GM12865 (cell line): ENCODE measurements at regions not wholly inside any gene's neighbourhood (a gene's known extent, or its start where the extent isn't known, plus 50 kb on each side); places are given as distances from the start of the nearest gene placed in this dataset.

Source experiments
- DNase-seq: peaks from one replicate; pipeline ENCODE4 v3.0.0; 2010; ENCODE audit warnings: low read depth
- H3K4me3 ChIP-seq: 2 replicates; pipeline ENCODE4 v1.5.1; 2011; ENCODE audit warnings: mild to moderate bottlenecking, low read depth, low read length, control low read depth
- TF ChIP-seq, protein P1 (sequence below): IDR thresholded peaks from 2 replicates; pipeline ENCODE4 v1.5.1; 2011; ENCODE audit warnings: low read length, control low read depth, low read depth, inconsistent platforms; ENCODE audit not compliant: insufficient read depth; ENCODE audit errors: missing control alignments

DNA sequence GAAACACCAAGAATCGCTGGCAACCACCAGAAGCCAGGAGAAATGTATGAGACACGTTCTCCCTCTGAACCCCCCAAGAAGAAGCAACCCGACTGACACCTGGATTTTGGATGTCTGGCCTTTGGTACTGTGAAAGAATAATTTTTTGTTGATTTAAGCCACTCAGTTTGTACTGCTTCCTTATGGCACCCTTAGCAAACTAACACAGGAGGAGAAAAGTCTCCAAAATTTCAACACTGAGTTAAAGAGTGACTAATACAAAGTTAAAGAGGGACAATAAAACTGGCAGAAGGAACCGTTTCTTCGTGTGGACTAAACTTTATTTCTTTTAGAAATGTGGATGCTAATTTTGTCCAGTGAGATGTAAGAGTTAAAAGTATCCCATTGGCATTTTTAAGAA is 660.9 kb upstream of the LINC00305 start:
- TF ChIP-seq, protein P1, sequence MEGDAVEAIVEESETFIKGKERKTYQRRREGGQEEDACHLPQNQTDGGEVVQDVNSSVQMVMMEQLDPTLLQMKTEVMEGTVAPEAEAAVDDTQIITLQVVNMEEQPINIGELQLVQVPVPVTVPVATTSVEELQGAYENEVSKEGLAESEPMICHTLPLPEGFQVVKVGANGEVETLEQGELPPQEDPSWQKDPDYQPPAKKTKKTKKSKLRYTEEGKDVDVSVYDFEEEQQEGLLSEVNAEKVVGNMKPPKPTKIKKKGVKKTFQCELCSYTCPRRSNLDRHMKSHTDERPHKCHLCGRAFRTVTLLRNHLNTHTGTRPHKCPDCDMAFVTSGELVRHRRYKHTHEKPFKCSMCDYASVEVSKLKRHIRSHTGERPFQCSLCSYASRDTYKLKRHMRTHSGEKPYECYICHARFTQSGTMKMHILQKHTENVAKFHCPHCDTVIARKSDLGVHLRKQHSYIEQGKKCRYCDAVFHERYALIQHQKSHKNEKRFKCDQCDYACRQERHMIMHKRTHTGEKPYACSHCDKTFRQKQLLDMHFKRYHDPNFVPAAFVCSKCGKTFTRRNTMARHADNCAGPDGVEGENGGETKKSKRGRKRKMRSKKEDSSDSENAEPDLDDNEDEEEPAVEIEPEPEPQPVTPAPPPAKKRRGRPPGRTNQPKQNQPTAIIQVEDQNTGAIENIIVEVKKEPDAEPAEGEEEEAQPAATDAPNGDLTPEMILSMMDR: no peak
- DNase-seq: no peak
- H3K4me3 ChIP-seq: no peak overlapping the region

DNA sequence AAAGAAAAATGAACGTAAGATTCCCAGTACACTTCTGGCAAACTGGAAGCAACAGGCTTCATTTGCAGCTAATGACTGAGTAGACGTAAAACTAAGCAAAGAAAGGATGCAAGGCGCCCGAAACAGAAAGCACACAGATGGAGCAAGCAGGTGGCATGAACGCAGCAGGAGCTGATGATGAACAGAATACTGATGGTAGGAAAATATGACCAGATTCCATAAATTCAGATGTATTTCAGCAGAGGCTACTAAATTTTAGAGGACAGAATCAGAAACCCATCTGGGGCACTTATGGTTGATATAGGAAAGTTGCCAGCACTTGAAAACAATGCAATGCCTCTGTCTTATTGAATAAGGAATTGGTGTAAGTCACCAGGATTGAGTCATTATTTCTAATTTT is 658.7 kb upstream of the LINC00305 start:
- H3K4me3 ChIP-seq: no peak overlapping the region
- TF ChIP-seq, protein P1: no peak
- no peak for DNase-seq

DNA sequence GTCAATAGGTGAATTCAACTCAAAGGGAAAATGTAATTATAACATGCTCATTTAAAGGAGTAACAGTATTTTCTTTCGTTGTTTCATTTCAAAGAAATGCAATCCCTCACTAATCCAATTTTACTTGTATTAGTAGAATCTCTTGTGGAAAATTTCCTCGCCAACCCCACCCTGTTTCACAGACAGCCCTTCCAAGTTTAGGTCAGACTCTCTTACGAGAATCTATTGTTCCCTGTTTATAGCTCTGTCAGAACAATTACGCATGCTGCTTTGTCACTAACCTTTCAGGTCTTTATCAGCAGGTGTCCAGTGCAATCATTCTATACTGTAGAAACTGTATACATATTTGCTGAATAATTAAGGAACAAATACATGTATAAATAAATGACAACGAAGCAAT is 657.8 kb upstream of the LINC00305 start:
- no peak overlapping the region for H3K4me3 ChIP-seq
- TF ChIP-seq, protein P1: no peak
- no peak for DNase-seq

DNA sequence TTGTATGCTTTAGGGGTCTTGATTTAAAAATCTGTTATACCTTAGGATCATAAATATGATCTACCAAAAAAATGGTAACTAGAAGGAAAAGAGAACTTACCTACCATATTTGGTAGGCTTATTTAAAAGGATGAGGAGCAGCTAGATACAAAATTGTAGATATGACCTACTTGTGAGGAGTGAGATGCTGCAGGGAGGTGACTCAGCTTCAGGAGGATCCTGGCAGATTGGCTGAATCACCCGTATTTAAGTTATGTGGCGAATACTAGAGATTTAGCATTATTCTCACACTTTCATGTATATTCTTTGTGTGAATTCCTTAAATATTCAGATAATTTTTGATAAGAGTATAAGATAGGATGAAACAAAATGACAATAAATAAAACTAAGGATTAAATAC is 657.3 kb upstream of the LINC00305 start:
- H3K4me3 ChIP-seq: no peak overlapping the region
- DNase-seq: no peak
- TF ChIP-seq, protein P1: no peak

DNA sequence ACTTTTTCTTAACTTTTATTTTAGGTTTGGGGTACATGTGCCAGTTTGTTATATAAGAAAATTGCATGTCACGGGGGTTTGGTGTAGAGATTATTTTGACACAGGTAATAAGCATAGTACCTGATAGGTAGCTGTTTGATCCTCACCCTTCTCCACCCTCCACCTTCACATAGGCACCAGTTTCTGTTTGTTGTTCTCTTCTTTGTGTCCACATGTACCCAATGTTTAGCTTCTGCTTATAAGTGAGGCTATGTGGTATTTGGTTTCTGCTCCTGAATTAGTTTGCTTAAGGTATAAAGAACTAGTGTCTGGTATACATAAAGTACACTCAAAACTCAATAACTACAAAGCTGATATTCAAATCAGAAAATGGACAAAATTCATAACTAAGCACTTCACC is 654.6 kb upstream of the LINC00305 start:
- no peak for DNase-seq
- H3K4me3 ChIP-seq: no peak overlapping the region
- TF ChIP-seq, protein P1: no peak

DNA sequence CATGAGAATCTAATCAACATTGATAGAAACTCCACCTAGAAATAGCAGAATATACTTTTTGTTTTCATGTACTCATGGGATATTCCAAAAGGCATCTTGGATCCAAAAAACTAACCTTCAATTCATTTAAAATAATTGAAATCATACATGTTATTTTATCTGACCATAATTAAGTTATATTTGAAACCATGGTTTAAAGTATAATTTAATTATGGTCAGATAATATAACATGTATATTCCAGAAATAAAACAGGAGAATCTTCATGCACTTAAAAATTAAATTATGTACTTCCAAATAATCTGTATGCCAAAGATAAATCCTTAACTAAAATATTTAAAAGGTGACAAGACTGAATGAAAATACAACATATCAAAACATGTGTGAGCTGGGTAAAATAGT is 651.3 kb upstream of the LINC00305 start:
- DNase-seq: no peak
- TF ChIP-seq, protein P1: no peak
- no peak overlapping the region for H3K4me3 ChIP-seq

DNA sequence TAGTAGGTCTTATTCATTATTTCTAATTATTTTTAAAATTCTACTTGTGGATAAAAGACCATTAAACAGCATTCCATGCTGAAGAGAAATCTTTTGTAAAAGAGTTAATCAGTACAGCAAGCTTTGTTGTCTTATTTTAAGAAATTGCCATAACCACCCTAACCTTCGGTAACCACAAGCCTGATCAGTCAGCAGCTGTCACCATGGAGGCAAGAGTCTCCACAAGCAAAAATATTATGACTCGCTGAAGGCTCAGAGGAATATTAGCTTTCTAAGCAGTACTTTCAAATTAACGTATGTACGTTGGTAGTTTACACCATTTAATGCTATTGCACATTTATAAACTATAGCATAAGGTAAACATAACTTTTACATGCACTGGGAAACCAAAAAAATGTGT is 650.5 kb upstream of the LINC00305 start:
- no peak for DNase-seq
- TF ChIP-seq, protein P1: no peak
- no peak overlapping the region for H3K4me3 ChIP-seq
